ENCODE measurements at regions not wholly inside any gene's neighbourhood (a gene's known extent, or its start where the extent isn't known, plus 50 kb on each side); places are given as distances from the start of the nearest gene placed in this dataset.

- TF ChIP-seq GTF2F1 (IDR thresholded peaks at IDR 0.05; ENCODE audit: borderline replicate concordance, low read depth, low read length) = no peak
- TF ChIP-seq ZNF274 (IDR thresholded peaks at IDR 0.05; ENCODE audit: borderline replicate concordance, extremely low read depth, low read length) = no peak
- no peak for TF ChIP-seq EZH2 (IDR thresholded peaks at IDR 0.05; ENCODE audit: low read depth, low read length, severe bottlenecking)
- TF ChIP-seq CTCF (IDR thresholded peaks at IDR 0.05; ENCODE audit: control extremely low read depth in 1 of 3, insufficient read depth in 1 of 3, low read depth in 1 of 3, low read length in 3 of 3) = no peak
- no peak for TF ChIP-seq POLR2AphosphoS5 (IDR thresholded peaks at IDR 0.05; ENCODE audit: low read depth, low read length)
- TF ChIP-seq POLR2A (IDR thresholded peaks at IDR 0.05; ENCODE audit: control extremely low read depth in 1 of 2, low read depth in 2 of 2, low read length in 2 of 2) = no peak
- TF ChIP-seq EGR1 (IDR thresholded peaks at IDR 0.05; ENCODE audit: borderline replicate concordance, low read depth, low read length) = no peak
- no peak for TF ChIP-seq JUN (IDR thresholded peaks at IDR 0.05; ENCODE audit: low read depth, low read length)
Observed at GRCh38 chr3:20776286-20776685, 590.3 kb upstream of the SGO1 start.
